ENCODE measurements at regions not wholly inside any gene's neighbourhood (a gene's known extent, or its start where the extent isn't known, plus 50 kb on each side); places are given as distances from the start of the nearest gene placed in this dataset.
"Not testable (repeated sequence)": the region's sequence is repeated elsewhere in the genome, so short reads cannot be mapped to it uniquely, and the experiment has no call there.

- no peak for DNase-seq (ENCODE audit: low read depth in 2 of 2)
Measured at GRCh38 chr5:160479220-160479619, 57.6 kb downstream of the PTTG1 start.

- DNase-seq (ENCODE audit: low read depth in 2 of 2): no peak
Measured at GRCh38 chr5:160479926-160480325, 58.3 kb downstream of the PTTG1 start.

GRCh38 chr5:160480652-160481051 lies 59.0 kb downstream of the PTTG1 start:
- DNase-seq (ENCODE audit: low read depth in 2 of 2): no peak

GRCh38 chr5:160484678-160485077 lies 63.0 kb downstream of the PTTG1 start:
- no peak for DNase-seq (ENCODE audit: low read depth in 2 of 2)

- DNase-seq (ENCODE audit: low read depth in 2 of 2): no peak
Measured at GRCh38 chr5:160485364-160485969, 63.8 kb downstream of the PTTG1 start.

GRCh38 chr5:160486573-160486972 lies 64.9 kb downstream of the PTTG1 start:
- no peak for DNase-seq (ENCODE audit: low read depth in 2 of 2)

- DNase-seq (ENCODE audit: low read depth in 2 of 2): no peak
Measured at GRCh38 chr5:160488394-160489325, 67.0 kb downstream of the PTTG1 start.

- DNase-seq (ENCODE audit: low read depth in 2 of 2): no peak
Measured at GRCh38 chr5:160491438-160491837, 69.8 kb downstream of the PTTG1 start.

GRCh38 chr5:160492565-160492964 lies 70.9 kb downstream of the PTTG1 start:
- DNase-seq (ENCODE audit: low read depth in 2 of 2): no peak

- no peak for DNase-seq (ENCODE audit: low read depth in 2 of 2)
Measured at GRCh38 chr5:160493806-160494338, 72.2 kb downstream of the PTTG1 start.

GRCh38 chr5:160494451-160494850 lies 72.8 kb downstream of the PTTG1 start:
- DNase-seq (ENCODE audit: low read depth in 2 of 2): no peak

GRCh38 chr5:160496334-160496733 lies 74.7 kb downstream of the PTTG1 start:
- no peak for DNase-seq (ENCODE audit: low read depth in 2 of 2)

- DNase-seq (ENCODE audit: low read depth in 2 of 2): no peak
Measured at GRCh38 chr5:160496784-160497183, 75.1 kb downstream of the PTTG1 start.

GRCh38 chr5:160497878-160498277 lies 76.2 kb downstream of the PTTG1 start:
- no peak for DNase-seq (ENCODE audit: low read depth in 2 of 2)

- not testable (repeated sequence) for DNase-seq (ENCODE audit: low read depth in 2 of 2)
Measured at GRCh38 chr5:160498441-160499043, 76.9 kb downstream of the PTTG1 start.

GRCh38 chr5:160500786-160501779 lies 79.4 kb downstream of the PTTG1 start:
- no peak for DNase-seq (ENCODE audit: low read depth in 2 of 2)

- DNase-seq (ENCODE audit: low read depth in 2 of 2): no peak
Measured at GRCh38 chr5:160504906-160505305, 83.3 kb downstream of the PTTG1 start.

- peak; percentile 43 to 59 for DNase-seq (ENCODE audit: low read depth in 2 of 2)
Measured at GRCh38 chr5:160506006-160507004, 84.7 kb downstream of the PTTG1 start.

GRCh38 chr5:160507221-160507721 lies 85.6 kb downstream of the PTTG1 start:
- DNase-seq (ENCODE audit: low read depth in 2 of 2): peak; percentile 30 to 40

Measured in stimulated activated CD4-positive, alpha-beta T cell treated with anti-CD3 and anti-CD28 coated beads, Interleukin-15, amount 100 ng/mL, for 48 hours (primary cell).